GM21529 (cell line): ENCODE measurements at regions not wholly inside any gene's neighbourhood (a gene's known extent, or its start where the extent isn't known, plus 50 kb on each side); places are given as distances from the start of the nearest gene placed in this dataset.

Experiments
- ATAC-seq: cut with Tn5 transposase; IDR thresholded peaks from one replicate; pipeline ENCODE4 v1.9.1; 2021; ENCODE audit not compliant: unreplicated experiment

DNA sequence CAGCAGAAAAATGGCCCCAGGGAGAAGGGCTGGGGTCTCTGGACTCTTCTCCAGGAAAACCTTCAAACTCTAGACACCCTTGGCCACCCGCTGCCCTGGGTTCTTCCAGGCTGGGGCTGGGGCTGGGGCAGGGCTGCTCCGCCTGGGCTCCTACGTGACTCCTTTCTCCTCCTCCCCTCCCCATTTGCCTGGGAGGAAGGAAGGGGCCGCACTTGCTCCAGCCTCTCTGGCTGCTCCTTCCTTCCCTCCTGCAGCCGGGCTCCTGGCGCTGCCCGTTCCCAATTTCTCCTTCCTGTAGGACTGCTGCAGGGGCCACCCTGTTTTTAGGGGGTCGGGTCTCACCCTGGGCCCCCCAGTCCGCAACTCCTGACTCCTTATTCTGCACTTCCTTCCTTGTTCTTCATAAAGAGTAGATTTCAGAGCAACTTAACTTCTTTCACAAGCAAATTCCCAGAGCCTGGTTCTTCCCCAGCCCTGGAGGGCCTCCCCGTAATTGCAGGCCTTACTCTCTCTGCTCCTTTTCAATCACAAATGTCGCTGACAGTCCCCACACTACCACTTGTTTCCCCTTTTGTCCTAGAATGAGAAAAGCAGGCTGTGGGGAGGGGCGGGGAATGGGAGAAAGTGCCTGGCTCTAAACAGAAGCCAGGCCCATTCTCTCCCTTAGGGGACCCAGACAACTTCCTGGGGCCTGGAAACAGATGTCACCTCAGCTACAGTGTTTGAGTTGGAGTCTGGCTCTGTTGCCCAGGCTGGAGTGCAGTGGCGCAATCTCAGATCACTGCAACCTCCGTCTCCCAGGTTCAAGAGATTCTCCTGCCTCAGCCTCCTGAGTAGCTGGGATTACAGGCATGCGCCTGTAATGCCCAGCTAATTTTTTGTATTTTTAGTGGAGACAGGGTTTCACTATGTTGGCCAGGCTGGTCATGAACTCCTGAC is 137.8 kb downstream of the ENGASE start:
- ATAC-seq, result no peak

DNA sequence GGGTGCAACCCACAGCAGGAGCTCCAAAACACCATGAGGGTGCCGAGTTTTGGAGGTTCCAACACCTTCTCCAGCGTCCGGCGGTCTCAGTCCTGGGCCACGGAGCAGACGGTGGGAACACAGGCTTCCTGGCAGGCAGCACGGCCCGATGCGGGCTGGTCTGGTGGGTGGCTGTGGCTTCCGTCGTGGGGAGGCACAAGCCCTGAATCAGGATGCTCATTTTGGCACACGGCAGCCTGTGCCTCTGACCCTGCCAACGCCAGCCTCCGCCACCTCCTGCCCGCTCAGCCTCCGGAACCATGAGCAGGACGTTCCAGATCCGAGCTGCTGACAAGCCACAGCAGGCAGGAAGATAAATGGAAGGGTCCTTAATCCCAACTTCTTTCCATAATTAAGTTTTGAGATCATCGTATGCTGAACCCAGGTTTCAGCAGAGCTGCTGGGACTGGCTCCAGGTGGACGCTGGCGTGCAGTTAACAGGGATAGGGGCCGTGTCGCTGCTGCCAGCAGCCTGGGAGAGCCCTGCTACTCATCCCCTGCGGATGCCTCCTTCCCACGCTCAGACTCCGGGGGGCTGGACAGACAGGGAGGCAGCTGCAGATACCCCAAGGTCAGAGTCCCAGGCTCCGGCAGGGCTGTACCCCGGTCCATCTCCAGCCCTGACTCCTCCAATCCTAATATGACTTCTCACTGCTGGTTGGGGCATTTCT is 136.6 kb downstream of the ENGASE start:
- no peak for ATAC-seq

DNA sequence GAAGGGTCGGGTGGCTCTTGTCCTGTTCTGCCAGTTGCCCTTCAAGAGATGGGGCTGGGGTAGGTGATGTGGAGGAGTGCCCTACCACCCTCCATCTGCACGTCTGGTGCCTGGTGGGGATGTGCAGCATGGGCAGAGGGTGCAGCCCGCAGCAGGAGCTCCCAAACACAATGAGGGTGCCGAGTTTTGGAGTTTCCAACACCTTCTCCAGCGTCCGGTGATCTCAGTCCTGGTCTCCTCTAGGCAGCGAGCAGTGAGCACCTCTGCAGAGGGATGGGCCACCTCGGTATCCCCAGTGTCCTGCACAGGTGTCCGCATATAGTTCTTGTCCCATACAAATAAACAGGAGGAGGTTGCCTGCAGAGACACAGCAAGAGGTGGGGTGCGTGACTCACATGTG is 136.0 kb downstream of the ENGASE start:
- no peak for ATAC-seq

DNA sequence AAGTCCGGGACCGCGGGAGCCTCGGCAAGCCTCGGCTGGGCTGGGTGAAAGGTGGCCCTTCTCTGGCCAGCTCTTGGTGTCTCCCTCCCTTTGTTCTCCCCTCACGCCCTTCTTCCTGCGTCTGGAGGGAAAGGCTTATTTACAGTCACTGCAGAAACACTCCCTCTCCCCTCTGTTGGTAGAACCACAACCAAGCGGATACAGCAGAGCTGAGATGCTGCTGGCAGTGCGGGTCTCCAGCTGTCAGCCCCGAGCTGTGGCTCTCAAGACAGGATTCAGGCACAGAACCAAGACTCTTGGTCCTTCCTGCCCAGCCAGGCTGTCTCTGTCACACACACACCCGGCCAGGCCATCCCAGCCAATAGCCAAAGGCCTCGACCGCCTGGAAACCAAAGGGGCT is 133.3 kb downstream of the ENGASE start:
- no peak for ATAC-seq

DNA sequence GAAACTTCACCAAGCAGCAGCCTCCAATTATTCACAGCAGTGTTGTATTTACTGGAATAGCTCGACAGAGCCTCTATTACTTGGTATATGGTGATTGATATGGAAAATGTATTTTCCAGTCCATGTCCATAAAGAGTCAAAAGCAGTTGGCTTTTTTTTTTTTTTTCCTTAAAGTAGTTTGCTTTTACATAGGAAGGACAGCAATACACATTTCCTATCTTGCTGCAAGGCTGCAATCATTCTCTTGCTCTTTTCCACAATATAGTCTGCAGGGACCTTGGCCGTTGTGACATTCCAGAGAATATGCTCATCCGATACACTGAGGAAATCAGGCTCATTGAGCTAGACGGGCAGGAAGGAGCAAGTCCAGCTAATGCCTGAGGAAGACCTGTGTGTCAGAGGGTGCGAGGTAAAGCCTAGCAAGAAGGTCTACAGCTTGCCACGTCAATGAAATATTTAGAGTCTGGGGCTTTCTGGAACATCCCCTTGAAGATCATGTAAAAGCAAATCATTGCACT is 131.1 kb downstream of the ENGASE start:
- ATAC-seq, result no peak

DNA sequence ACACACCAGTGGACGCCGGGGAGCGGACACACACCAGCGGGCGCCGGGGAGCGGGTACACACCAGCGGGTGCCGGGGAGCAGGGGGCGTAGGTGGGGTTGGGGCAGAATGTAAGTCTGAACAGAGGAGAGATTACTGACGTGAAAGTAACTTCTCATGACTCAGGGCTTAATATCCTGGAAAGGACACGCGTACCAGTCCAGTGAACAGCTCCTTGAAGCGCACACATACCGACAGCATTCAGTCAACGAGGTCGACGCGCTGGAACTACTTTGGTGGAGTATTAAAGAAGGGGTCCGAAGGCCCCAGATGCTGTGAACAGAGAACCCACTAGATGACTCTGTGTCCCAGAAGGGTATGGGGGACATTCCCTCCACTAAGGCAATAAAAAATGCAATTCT is 129.6 kb downstream of the ENGASE start:
- no peak for ATAC-seq

DNA sequence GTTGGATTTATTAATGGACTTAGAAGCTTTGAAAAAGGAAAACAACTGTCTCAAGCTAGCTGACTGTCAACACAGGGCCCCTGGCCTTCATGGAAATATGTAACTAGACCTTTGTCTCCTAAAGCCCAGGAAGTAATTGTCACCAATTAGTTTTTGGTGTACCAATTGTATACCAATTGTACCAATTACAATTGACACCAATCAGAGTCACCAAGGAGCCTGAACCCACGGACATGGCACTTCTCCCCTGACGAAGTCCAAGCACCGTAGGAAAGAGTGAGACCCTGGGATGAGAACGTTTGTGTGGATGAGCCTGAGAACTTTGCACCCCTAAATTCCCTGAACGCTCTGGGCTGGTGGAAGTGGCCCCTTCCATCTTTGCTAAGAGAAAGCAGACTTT is 129.0 kb downstream of the ENGASE start:
- no peak for ATAC-seq

DNA sequence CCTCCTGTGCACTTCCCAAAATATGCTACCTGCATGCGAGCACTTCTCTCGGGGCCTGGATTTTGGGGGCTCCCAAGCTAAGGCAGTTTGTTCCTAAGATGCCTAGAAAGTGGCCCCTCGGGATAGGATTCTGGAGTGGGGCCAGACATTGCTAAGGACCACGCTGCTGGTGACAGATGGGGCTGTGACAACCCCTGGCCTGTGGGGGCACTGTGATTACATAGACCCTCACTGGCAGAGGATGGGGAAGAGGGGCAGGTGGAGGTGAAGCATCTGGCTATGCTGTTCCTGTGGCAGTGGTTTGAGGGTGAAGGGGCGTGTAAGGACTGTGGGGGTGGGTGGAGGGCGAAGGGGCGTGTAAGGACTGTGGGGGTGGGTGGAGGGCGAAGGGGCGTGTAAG is 128.4 kb downstream of the ENGASE start:
- no peak for ATAC-seq

DNA sequence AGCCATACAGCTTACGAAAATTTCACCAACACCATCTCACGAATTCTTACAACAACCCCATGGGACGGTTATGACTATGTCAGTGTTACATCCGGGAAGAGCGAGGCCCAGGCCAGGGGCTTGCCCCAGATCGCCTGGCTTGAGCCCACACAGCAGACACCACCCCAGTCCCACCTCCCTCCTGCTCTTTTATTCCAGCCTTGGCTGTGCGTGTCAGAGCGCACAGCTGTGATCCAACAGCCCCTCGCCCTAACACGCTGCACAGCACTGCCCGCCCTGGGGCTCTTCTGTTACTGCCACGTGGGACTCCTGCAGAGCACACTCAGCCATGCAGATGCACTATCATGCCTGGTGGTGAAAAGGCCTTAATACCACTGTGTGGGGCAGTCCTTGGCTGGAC is 127.9 kb downstream of the ENGASE start:
- ATAC-seq, result no peak

DNA sequence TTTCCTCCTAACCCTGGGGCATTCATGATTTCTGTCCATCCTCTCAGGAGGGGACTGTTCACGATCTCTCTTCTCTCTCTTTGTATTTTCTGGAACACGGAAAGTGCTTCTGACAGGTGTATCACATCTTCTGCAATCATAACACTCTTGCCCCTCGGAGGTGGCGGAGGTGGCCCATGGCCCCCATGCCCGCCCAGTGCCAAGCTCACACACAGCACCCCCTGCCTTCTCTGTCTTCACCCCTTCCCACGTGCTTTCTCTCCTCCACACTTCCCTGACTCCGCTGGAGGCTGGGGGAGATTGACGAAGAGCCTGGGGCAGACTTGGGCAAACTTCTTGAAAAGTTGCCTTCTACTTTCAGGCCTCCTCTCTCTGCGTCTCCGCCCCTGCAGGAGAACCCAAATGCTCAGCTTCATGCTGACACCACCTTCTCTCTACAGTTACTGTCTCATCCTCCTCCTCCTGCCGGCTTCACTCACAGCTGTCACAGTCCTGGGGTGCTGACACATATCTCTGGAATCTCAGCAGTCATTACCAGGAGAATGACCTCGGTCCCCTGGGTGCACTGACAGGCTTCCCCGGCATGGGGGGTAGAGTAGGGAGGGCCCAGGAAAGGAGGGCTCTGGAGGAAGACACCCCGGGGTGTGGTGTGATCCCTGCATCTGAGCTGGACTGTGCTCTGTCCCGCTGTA is 127.1 kb downstream of the ENGASE start:
- no peak for ATAC-seq

DNA sequence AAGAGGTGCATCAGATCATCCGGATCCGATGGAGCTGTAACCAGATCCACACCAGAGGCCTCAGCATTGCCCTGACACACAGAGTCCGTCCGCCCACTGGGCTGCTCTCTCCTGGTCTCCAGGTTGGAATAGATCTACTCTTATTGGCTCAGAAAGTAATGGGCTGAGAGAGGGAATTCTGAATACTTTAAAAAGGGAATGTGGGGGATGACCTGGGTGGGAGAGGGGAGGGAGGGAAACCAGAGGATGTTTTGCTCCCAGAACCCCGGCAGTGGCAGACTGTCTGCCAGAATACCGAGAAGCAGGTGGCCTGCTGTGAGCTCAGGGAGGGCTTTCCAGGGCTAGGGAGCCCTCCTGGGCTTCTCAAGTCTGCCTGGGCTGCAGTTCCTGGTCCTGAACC is 126.5 kb downstream of the ENGASE start:
- no peak for ATAC-seq

DNA sequence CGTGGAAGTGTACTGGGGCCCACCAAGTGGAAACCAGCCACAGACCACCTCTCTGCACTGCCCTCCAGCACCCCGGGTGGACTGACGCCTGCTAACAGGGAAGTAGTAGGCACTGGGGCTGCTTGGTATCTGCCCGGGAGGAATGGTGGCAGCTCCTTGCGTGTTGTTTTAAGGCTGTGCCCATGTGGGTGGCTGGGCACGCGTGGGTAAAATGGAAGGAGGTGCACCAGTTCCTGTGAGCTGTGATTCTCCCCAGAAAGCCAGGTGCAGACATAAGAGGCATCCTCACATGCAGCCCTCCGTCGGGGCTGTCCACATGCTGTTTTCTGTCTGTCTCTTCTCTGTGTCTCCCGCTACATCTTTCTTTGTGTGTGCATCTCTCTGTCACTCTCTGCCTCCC is 122.3 kb downstream of the ENGASE start:
- ATAC-seq, result no peak

DNA sequence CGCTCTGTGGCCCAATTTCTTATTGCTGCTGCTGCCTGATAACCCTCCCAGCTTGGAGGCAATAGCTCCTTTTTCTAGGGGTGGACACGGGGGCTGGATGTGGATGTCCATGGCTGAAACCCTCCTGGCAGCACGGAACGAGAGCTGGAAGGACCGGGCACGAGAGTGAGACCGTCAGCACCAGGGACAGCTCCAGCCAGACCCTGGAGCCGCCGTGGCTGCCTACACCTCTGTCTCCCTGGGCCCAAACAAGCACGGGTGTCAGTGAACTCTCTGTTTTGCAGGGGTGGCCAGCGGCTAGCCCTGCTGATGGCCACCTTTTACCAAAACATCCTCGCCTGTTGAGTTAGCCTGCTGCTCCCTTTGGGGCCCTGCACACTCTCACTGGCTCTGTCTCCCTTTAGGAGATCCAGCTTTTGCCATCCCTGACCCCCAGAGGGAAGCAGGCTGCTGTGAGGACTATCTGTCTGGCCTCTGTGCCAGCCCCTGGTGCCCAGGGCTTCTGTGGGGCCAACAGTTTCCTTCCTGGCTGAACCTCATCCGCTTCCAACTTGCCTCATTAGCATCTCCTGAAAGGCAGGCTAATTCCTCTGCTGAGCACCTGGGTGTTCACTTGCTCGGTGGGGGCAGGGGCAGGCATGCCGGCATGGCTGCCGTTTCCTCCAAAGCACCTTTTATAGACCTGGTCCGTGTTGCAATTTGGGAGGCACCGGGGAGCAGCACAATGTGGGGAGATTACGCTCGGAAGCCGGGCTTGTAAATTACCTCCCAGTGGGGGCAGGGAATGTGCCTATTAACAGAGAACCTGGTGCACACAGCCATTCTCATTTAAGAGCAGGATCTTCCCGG is 118.1 kb downstream of the ENGASE start:
- no peak for ATAC-seq

DNA sequence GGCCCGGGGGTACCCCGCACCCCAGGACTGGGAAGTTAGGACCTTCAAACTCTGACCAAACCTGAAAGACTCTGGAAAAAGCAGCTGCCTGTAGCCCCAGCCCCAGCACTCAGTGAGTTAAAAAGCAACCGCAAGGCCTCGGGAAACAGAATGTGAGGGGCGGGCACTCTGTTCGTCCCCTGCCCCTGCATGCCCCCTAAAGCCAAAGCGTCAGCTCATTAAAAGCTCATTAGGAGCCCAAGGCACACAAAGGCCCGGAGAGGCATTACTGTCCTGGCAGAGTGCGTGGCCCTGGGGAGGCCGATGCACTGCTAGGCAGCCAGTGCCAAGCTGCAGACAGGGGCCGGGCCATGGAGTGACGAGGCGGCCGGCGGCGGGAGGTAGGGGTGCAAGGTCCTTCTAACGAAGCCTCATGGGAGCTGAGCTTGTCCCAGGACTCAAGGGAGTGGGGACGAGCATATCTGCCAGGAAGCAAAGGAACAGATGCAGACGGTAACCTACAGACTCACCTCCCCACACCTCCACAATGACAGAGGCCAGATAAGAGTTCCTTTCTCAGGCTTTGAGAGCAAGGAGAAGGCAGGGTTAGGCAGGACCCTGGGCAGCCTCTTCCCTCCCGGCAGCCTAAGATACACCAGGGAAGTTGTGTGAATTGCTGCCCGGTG is 116.8 kb downstream of the ENGASE start:
- no peak for ATAC-seq

DNA sequence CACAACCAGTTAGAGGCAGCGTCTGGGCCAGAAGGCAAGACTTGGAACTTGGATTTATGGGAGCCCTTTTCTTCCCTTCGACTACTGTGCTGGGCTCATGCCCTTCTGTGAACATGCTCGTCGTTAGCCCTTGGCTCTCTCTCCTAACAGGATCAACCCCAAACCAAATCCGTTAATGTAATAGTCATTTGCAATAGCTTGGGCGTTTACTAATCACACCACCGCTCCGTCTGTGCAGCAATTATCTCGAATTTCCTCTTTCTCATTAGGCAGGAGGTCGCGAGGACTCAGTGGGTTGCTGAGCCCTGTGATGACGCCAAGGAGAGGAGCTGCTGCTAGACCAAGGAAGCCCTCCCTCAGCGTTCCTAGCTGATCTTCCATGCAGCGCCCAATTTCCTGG is 114.7 kb downstream of the ENGASE start:
- ATAC-seq, result no peak

DNA sequence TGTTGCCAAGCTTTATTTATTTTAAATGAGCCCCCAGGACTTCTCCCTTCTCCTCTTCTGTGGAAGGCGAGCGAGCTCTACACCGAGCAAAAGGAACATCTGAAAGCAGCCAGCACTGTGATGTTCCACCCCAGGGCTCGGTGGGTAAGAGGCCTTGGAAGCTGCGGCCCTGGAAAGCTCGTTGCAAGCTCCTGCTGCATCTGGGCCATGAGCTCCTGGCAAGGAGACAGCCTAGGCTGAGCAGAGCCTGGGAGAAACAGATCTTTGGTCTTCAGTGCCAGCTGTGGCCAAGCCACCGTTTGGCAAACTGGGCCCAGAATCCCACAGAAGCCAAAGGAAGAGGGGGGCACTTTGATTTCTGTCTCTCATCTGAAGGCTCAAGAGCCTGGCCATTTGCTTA is 114.1 kb downstream of the ENGASE start:
- ATAC-seq, result no peak

DNA sequence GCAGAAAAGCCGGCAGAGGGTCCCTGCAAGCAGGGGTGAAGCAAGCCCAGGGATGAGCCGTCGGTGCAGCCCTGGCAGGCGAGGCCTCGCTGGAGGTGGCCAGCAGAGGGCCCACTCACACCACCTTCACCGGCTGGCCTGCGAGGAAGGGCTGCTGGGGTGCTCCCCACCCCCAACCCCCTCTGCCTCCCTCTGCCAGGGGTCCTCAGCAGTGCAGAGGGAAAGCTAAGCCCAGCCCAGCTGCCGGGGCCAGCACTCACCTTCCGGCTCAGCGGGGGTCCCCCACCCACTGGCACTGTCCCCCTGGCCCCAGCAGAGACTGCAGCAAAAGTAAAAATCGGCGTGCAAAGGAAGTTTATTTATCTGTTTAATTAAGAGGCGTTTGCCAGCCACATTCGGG is 113.4 kb downstream of the ENGASE start:
- ATAC-seq, result no peak

DNA sequence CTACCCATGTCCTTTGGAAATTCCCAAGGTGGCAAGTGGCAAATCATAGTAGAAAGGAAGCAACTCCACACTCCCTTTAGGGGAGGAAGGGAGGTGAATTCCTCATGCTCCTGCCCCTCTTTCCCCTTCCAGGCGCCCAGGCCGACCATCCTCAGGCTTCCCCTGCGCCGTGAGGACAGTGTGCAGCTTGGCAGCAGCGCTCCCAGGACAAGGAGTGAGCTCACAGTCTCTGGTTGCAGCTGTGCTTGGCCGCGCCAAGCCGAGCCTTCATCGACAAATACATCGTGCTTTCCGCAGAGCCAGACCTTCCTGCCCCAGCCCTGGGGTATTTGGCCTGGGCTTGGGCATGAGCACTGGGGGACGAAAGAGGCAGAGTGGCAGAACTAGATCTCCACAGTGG is 112.6 kb downstream of the ENGASE start:
- ATAC-seq, result no peak

DNA sequence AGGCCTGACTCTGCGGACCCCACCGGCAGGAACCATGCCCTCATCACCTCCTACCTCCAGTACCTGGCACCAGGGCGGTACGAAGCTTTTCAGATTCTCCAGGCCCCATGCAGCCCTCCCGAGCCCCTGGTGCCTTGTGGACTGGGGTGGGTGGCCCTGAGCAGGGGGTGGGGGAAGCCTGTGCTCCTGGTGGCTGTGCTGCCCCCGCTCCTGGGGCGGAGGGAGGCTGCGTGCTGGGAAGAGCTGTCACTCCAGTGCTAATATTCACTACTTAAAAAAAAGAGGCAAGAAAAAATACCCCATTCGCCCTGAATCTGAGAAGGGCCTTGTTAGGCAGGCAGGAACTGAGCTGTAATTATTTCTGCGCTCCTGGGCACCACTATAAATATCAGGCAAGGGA is 111.8 kb downstream of the ENGASE start:
- no peak for ATAC-seq

DNA sequence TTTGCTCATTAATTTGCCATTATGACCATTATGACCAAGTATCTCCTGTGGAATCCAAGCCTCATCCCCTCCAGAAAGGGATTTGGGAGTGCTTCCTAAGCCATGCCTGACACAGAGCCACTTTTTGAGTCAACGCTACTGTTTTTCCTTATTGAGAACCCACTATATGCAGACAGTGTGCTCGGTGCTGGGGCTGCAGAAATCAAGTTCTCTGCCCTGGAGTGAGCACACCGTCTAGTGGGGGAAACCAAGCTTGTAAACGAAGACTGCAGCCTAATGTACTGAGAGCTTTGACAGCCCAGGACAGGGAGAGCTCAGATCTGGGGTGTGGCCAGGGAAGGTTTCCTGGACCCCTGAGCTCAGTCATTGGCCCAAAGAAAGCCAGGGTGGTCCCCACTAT is 111.0 kb downstream of the ENGASE start:
- ATAC-seq, result no peak
